HEK293 (cell line): ENCODE measurements at regions not wholly inside any gene's neighbourhood (a gene's known extent, or its start where the extent isn't known, plus 50 kb on each side); places are given as distances from the start of the nearest gene placed in this dataset.
"Not testable (repeated sequence)": the region's sequence is repeated elsewhere in the genome, so short reads cannot be mapped to it uniquely, and the experiment has no call there.

ENCODE experiments used
- CTCF ChIA-PET: fragments of 350-600 bp; formaldehyde crosslinking; extraction: SDS; loops from one replicate; lab custom pipeline; 2021; ENCODE audit warnings: antibody characterized with exemption; lab: Yijun Ruan, JAX
- POLR2A ChIA-PET: fragments of 300-600 bp; formaldehyde crosslinking; extraction: SDS; loops from one replicate; lab custom pipeline; 2020; ENCODE audit warnings: antibody characterized with exemption, inconsistent platforms; lab: Yijun Ruan, JAX
- H3K27ac ChIP-seq: fragments of 200-500 bp; sonication (Bioruptor generic); 2 replicates; pipeline ENCODE4 v1.5.1; 2014; ENCODE audit warnings: low read depth, low read length, control low read depth, inconsistent platforms; ENCODE audit errors: extremely low read depth
- H3K36me3 ChIP-seq, 2 experiments: fragments of 200-500 bp in 1 of 2; sonication (Bioruptor generic) in 1 of 2; 1 replicate in 1 of 2; 2 replicates in 1 of 2; pipeline ENCODE4 v1.5.1; 2014 to 2017; ENCODE audit warnings: inconsistent platforms in 2 of 2, low read length in 2 of 2; ENCODE audit not compliant: control insufficient read depth in 2 of 2, insufficient read depth in 1 of 2
- H3K4me1 ChIP-seq: fragments of 200-500 bp; sonication (Bioruptor generic); 2 replicates; pipeline ENCODE4 v1.5.1; 2014; ENCODE audit warnings: mild to moderate bottlenecking, low read length, inconsistent platforms; ENCODE audit not compliant: control insufficient read depth, insufficient read depth
- H3K4me3 ChIP-seq: 2 replicates; pipeline ENCODE4 v1.5.1; 2011; ENCODE audit warnings: low read depth, mild to moderate bottlenecking, control low read depth, low read length, moderate library complexity
- H3K9me3 ChIP-seq: fragments of 200-500 bp; sonication (Bioruptor generic); 2 replicates; pipeline ENCODE4 v1.5.1; 2014; ENCODE audit warnings: low read depth, low read length, inconsistent platforms; ENCODE audit not compliant: control insufficient read depth, insufficient read depth
- ZBTB48 ChIP-seq: fragments of 450-650 bp; formaldehyde crosslinking; IDR thresholded peaks from 2 replicates; pipeline ENCODE4 v1.5.1; 2016; ENCODE audit warnings: missing biosample characterization, missing genetic modification characterization

DNA sequence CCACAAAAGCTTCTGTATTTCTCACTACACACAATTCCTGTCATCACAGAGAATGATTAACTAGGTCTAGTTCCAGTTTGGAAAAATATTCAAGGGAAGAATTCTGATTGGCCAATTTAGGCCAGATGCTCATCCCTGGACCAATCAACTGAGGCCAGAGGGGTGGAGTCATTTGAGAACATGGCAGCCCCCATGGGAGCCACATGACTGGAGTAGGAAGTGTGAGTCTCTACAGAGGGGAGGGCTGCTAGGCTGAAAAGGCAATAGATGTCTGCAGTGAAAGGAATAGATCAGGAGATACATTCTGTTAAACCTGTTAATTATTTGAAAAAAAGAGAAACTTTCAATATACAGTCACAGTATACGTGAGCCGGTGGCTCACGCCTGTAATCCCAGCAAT lies 125.2 kb downstream of the UNC93B1 start:
- CTCF ChIA-PET, H3K9me3 ChIP-seq, H3K4me1 ChIP-seq, H3K4me3 ChIP-seq, H3K36me3 ChIP-seq, H3K27ac ChIP-seq, POLR2A ChIA-PET: not testable (repeated sequence)

GRCh38 chr11:67877316-67877715 lies 126.6 kb downstream of the UNC93B1 start:
- H3K27ac ChIP-seq, H3K9me3 ChIP-seq, H3K4me3 ChIP-seq, POLR2A ChIA-PET, H3K36me3 ChIP-seq, CTCF ChIA-PET, H3K4me1 ChIP-seq: not testable (repeated sequence)

- H3K4me1 ChIP-seq, H3K27ac ChIP-seq, H3K36me3 ChIP-seq, H3K4me3 ChIP-seq, POLR2A ChIA-PET, H3K9me3 ChIP-seq, CTCF ChIA-PET: not testable (repeated sequence)
Measured at GRCh38 chr11:67873223-67873622, 130.7 kb downstream of the UNC93B1 start.

GRCh38 chr11:67871168-67871567 lies 132.7 kb downstream of the UNC93B1 start:
- H3K4me3 ChIP-seq, H3K4me1 ChIP-seq, CTCF ChIA-PET, POLR2A ChIA-PET, H3K9me3 ChIP-seq, H3K27ac ChIP-seq, H3K36me3 ChIP-seq: not testable (repeated sequence)

- peak; percentile 89 for TF ChIP-seq ZBTB48 (tag by site-specific recombination)
- H3K4me3 ChIP-seq, POLR2A ChIA-PET, H3K27ac ChIP-seq, H3K4me1 ChIP-seq, H3K9me3 ChIP-seq, H3K36me3 ChIP-seq, CTCF ChIA-PET: not testable (repeated sequence)
Measured at GRCh38 chr11:67862896-67863295, 141.0 kb downstream of the UNC93B1 start.

- H3K9me3 ChIP-seq, H3K36me3 ChIP-seq, POLR2A ChIA-PET, H3K4me3 ChIP-seq, H3K4me1 ChIP-seq, H3K27ac ChIP-seq: not testable (repeated sequence)
- CTCF ChIA-PET = interaction anchor here (0.6 to 1.2 kb wide), 2 partner anchors 96 to 367 kb away, joined by 3 to 4 read pairs; no protein-coding TSS in a partner anchor
Measured at GRCh38 chr11:67859513-67860161, 144.3 kb downstream of the UNC93B1 start.

DNA sequence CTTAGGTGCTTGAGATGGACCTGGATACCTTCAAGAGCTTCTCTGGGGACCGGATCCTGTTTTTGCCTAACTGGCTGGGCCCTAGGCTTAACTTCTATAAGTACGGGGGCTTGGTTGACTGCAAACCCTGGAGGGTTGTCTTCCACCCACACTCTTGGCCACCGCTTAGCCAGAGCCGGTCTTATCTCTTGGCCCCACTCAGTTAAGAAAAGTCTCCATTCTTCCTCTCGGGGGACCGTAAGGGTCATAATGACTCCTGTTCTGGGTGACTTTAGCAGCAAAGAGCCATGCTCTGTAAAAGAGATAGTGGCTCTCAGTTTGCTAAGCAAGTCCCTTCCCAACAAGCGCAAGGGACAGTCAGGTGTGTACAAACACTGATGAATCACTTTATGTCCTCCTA lies 153.2 kb downstream of the UNC93B1 start:
- H3K4me1 ChIP-seq, H3K4me3 ChIP-seq, H3K9me3 ChIP-seq, CTCF ChIA-PET, POLR2A ChIA-PET, H3K27ac ChIP-seq, H3K36me3 ChIP-seq: not testable (repeated sequence)

- H3K4me1 ChIP-seq, CTCF ChIA-PET, H3K9me3 ChIP-seq, H3K27ac ChIP-seq, POLR2A ChIA-PET, H3K36me3 ChIP-seq, H3K4me3 ChIP-seq: not testable (repeated sequence)
Measured at GRCh38 chr11:67849766-67850165, 154.1 kb downstream of the UNC93B1 start.
